ENCODE measurements at regions not wholly inside any gene's neighbourhood (a gene's known extent, or its start where the extent isn't known, plus 50 kb on each side); places are given as distances from the start of the nearest gene placed in this dataset.

DNA sequence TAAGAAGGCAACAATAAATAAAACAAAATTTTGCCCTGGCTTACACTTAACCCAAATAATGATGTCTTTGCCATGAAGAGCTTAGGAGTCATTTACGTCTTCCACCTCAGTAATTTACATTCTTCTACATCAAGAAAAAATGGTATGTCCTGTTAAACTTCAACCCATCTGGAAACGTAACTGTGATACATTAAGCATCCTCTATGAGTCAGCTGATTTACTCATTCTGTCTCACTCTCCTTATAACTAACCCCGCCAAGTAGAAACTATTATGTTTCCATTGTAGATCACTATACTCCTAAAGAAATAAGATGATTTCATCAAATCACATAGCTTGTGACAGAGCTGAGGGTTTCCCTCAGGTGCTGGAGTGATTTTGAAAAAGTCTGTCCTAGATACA lies 330.7 kb downstream of the CDC14C start:
- DNase-seq (ENCODE audit: low read depth) = peak; percentile 38

DNA sequence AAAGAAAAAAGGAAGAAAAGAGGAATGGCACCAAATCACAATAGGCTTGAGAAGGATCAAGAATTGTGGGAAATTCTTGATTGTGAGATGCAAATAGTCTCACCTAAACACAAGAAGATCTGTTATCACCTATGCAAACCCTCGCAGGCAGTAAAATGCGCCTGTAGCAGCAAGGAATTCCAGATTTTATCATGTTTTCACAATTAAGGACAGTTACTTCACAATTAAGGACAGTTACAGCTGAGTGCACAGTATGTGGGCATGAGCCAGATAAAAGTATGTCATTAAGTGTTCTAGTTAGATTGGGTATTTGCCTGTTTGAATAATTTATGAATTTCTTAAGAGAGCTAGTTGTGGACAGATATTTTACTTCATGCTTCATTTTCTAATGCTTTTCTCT lies 336.2 kb downstream of the CDC14C start:
- no peak for DNase-seq (ENCODE audit: low read depth)

DNA sequence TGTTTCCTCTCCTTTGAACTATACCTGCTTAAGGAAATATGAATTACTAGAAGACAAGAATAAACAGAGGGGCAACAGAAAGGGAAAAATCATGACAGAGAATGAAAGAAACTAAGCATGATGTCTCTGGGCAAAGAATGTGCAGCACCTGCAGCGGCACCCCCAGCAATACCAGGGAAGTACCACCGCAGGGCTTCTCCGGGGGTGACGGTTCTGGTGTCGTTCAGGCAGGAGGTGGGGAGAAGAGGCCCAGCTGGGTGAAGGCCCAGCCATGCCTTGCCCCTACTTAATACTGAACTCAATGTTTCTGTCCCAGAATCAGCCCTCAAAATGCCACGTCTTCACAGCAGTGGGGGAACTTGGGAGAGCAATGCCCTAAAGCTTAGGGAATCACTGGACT lies 337.6 kb downstream of the CDC14C start:
- DNase-seq (ENCODE audit: low read depth) = no peak

DNA sequence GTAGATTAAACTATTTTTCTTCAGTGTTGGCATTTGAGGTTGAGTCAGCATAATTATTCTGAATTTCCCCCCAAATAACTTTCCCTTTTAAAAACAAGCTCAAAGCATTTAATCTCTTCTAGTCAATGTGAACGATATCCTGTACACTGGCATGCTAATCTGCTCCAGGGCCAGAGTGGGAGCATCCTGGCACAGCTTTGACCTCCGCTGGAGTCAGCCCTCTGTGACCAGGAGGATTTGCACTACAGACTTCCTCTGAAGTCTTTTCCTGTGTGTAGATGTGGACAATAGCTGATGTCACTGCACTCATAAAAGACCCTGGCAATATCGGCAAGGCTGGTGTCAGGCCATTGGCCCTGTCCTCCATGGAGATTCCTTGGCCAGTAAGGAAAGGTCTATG lies 340.2 kb downstream of the CDC14C start:
- DNase-seq (ENCODE audit: low read depth) = no peak

DNA sequence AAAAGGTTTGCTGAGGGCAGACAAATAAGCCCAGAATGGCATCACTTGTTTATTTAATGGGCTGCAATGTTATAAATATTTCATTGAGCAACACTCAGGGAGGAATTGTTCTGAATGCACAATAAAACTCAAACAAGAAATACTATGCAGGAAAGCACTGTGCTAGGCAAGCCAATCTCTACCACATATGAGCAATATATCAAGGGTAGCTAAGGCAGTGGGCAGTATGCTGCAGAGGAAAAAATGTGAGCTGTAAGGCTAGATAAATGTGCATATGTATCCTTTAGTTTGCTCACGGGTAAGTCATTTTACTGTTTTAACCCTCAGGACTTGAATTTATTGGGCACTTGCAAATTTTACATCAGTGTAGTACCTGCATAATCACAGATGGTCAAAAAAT lies 349.6 kb downstream of the CDC14C start:
- no peak for DNase-seq (ENCODE audit: low read depth)

DNA sequence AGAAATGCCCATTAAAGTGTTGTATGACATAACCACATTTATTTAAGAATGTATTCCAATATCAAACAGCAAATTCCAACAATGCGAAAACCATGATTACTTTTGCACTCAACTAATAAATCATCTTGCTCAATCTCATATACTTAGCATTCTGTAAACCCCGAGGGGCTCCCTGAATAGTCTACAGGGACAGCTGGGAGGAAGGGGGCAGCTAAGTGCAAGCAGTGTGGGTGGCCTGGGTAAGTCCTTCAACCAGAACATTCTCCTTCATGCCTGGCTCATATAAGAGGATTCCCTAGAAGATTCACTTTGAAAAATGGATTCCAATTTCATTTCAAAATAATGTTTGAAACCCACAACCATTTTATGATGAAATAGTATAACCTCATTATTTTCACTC lies 355.5 kb downstream of the CDC14C start:
- no peak for DNase-seq (ENCODE audit: low read depth)

DNA sequence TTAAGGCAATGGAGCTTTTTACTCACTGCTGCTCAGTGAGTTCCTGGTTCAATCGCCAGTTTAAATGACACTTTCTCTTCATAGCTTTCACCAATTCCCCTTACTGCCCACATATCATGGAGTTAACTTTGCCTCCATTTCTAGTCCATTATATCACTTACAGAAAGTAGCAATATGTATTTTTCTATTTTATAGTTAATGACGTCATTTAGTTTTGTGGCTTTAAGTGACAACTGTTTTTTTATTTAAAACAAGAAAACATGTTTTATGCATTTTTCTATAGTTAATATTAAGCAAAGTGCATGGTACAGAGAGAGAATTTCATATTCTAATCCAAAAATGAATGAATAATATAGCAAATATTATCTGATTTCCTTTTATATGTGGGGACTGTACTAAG lies 363.3 kb downstream of the CDC14C start:
- no peak for DNase-seq (ENCODE audit: low read depth)

DNA sequence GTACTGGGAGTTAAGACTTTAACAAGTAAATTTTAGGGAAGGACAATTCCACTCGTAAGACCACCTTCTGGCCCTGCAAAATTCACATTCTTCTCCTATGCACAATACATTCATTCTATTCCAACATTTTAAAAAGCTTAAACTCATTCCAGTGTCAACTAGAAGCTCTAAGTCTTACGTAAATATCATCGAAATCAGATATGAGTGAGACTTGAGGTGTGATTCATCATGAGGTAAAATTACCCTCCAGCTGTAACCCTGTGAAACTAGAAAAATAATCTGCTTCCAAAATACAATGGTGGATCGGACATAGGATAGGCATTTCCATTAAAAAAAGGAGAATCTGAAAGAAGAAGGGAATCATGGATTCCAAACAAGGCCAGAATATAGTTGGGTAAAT lies 370.3 kb downstream of the CDC14C start:
- DNase-seq (ENCODE audit: low read depth) = peak; percentile 15

DNA sequence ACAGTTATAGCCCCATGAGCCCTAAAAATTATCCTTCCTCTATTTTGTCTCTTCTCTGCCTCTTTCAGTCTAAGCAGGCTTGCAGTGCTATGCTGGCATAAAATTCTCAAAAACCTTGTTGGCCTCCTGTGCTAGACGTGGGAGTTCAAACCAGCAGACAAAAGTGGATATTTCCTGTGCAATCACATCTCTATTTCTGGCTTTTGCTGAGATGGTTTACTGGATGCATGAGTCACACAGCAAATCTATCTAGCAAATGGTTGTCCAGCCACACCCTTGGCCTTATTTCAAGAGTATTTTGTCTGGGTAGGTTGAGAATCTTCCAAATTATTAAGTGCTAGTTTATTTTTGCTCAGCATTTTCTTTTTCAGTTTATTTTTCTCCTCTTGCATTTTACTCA lies 370.8 kb downstream of the CDC14C start:
- peak; percentile 47 for DNase-seq (ENCODE audit: low read depth)

DNA sequence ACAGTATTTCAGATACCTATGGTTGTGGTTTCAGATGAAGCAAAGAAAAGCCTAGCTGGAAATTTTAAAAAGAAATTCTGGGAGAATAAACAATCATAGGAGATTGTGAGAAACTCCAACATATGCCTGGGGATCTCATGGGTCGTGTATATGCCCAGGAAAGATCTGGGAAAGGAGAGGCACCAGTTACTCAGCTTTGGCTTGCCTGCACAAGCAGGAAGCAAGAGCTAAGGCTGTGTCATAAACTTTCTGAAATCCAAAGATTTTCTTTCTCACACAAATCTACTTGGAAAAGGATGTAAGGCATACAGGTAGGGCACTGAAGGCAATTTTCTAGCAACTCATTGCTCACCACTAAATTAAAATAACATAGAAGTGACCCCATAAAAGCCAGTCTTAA lies 373.6 kb downstream of the CDC14C start:
- no peak for DNase-seq (ENCODE audit: low read depth)

DNA sequence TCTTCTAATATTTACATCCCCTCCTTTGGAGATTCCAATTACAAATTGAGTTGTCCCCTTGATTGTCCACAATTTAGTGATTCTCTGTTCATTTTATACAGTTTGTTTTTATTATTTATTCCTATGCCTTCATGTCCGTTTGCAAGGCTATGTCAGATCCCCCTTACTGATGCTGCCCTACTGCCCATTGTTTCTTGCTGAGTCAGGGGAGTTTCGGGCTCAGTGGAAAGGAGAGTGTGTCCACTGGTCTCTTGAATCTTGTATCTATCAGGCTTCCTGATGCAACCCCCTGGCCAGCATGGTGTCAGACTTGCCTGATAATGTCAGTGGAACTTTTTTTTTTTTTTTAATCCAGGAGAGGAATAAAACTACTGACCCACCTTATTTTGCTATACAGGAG lies 384.4 kb downstream of the CDC14C start:
- no peak for DNase-seq (ENCODE audit: low read depth)

DNA sequence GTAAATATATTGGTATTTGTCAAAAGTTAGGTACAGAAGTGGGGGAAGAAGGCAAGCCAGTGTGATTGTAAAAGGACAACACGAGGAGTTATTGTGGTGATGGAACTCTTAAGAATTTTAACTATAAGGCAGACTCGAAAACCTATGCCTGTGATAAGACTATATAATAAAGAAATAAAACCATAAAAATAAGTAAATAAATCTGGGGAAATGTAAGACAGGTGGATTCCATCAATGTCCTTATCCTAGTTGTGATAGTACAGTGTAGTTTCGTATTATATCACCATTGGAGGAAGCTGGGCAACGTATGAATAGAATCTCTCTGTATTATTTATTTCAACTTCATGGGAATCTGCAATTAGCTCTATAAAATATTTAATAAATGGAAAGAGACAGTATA lies 395.7 kb downstream of the CDC14C start:
- DNase-seq (ENCODE audit: low read depth) = no peak

DNA sequence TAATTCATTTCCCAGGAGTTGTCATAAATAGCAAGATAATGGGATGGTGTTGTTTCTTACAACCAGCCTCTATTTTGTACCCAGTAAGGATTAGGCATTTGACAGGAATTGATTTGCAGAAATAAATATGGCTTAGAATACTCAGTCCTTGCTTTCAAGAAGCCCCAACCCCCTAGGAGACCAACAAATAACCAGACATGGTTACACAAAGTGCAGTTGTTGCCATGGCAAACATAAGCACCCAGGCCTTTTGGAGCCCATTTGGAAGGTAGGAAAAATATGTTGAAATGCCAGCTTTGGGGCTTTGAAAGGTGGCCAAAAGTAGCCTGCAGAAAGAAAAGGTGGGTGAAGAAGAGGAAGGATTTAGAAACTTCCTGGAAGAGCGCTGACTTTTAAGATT lies 397.5 kb downstream of the CDC14C start:
- DNase-seq (ENCODE audit: low read depth) = no peak

DNA sequence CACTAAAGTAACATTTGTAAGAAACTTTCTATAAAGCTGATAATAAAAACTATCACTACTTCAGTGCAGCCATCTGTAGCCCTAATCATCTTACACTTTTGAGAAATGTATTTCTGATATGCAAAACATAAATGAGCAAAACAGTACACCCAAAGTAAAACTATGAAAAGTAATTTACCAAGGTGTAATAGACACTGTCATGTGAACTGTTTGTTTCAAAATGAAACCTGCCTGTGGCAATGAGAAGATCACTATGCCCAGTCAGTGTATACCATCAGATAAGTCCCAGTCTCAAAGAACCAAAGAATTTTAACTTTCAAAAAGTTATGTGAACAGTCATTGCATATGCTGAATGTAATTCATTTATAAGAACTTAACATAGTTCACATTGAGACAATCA lies 398.1 kb downstream of the CDC14C start:
- DNase-seq (ENCODE audit: low read depth) = no peak

DNA sequence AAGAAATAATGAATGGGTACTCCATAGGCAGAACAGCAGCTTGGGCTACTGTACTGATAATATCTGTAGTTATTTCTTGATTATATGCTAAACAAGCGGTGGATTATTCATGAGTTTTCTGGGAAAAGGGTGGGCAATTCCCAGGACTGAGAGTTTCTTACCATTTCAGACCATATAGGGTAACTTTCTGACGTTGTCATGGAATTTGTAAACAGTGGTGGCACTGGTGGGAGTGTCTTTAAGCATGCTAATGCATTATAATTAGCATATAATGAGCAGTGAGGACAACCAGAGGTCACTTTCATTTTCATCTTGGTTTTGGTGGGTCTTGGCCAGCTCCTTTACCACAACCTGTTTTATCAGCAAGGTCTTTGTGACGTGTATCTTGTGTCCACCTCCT lies 399.7 kb downstream of the CDC14C start:
- DNase-seq (ENCODE audit: low read depth) = no peak

DNA sequence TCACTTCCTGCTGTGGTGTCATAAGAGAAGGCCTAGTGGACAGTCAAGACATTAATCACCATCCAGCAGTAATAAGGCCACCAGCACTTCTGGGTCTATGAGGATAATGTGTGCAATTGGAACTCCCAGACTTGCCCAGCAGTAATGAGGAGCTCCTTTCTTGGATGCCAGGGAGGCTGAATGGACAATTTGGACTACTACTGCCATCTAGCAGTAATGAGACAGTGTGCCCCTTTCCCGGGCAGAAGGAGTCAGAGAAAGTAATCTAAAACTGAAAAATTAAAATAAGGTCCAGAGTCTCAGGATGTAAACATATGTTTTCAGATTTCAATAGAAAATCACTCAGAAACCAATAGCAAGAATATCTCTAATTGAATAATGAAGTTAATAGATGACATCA lies 400.4 kb downstream of the CDC14C start:
- DNase-seq (ENCODE audit: low read depth) = peak; percentile 13

DNA sequence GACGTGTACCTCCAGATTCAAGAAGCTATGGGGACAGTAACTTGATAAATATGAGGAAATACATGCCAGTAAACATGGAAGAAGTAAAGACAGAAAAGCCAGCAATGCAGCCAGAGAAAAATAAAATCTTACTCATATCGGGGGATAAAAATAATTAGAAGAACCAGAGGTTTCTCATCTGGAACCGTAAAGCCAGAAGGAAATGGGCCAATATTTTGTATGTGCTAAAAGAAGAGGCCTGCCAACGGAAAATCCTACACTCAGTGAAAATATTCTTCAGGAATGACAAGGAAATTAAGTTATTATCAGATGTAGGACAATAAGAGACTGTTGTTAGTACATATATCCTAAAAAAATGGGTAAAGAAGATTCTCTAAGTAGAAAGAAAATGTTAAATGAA lies 401.2 kb downstream of the CDC14C start:
- DNase-seq (ENCODE audit: low read depth) = no peak

DNA sequence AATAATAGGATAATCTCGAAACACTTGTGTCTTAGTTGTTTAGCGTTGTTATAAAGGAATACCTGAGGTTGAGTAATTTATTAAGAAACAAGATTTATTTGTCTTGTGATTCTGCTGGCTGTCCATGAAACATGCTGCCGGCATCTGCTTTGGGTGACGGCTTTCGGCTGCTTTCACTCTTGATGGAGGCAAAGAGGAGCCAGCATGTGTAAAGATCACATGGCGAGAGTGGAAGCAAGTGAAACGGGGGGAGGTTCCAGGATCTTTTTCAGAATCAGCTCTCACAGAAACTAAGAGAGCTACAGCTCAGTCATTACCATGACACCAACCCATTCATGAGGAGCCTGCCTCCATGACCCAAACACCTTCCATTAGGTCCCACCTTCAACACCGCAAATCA lies 402.8 kb downstream of the CDC14C start:
- no peak for DNase-seq (ENCODE audit: low read depth)

DNA sequence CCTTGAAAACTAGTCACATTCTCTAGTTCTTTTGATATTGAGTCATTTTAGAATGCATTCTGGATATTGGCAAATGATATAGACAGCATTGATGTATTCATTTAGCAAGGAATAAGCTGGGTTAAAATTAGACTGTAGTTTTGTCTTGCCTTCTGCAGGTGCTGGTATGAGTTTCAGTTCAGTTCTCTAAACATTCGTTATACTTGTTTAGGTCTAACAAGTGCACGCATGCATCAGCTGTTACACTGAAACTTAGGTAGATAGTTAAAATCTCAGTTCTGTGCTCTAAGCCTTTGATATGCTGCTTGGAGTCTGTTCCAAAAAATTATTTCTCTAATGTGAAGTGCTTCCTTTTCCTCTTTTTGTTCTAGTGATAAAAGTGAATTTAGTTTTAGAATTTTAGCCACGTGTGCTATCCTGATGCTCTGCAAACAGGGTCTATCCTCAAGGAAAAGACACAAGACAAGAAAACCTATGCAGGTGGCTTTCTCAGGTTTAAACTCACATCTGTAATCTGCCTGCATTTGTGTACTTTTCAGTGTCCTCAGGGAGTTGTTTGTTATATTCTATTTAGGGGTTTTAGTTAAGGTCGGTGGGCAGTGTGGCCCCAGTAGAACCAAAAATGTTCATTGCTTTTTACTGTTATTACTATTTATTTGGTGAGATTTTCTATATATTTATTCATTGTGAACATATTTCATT lies 409.0 kb downstream of the CDC14C start:
- DNase-seq (ENCODE audit: low read depth) = no peak

DNA sequence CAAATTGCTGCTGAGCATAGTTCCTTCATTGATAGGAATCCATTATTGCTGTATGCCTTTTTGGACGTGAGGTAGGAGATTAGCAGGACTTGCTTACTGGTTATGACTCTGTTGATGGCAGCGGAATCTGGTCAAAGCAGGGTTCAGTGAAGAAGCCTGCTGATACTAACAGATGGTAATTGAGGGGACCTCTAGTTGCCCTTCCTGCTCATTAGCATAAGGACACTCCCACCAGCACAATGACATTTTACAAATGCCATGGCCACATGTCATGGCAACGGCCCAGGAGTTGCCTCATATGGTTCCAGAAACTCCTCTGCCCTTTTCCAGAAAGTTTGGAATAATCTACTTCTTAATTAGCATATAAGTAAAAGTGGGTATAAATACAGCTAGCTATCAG lies 417.5 kb downstream of the CDC14C start:
- no peak for DNase-seq (ENCODE audit: low read depth)

DNA sequence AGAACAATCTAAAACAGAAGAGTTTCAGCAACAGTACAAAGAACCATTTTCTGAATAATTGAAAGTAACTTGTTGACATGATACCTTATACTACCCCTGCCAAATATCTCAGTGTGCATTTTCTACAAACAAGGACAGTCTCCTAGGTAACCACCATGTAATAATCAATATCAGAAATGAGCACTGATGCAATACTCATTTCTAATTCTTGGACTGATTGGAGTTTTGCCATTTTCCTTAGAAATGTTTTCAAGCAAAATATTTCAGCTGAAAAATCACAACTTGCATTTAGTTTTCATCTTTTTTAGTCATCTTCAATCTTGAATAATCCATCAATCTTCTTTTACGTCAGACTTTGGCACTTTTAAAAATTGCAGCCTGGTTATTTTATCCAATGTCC lies 420.2 kb downstream of the CDC14C start:
- DNase-seq (ENCODE audit: low read depth) = no peak

DNA sequence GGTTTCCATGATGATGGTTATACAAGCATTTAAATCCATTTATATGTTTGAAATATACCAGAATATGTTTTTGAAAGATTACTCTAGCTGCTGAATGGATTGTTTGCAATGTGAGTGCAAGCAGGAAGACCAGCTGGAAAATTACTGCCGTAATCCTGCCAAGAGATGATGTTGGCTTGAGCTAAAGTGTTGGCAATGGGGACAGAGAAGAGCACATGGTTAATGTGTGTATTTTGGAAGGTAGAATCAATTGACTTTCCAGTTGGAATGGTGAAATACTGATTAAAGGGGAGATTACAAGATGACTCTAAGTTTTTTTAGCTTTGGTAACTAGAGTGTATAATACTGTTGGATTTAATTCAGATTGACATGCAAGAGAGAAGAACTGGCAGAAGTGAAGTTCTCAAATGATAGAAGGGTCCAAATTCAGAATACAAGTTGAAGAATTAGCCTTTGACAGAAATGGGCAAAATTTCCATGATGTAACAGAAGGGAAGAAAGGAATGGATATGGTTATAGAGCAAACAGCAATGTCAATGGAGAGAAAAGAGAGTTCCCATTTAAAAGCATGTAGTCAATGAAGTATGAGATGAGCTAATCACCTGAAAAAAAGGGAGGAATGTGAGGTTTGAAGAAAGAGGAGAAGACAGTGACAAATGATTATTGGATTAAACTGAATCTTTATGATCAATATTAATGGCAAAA lies 422.0 kb downstream of the CDC14C start:
- no peak for DNase-seq (ENCODE audit: low read depth)

DNA sequence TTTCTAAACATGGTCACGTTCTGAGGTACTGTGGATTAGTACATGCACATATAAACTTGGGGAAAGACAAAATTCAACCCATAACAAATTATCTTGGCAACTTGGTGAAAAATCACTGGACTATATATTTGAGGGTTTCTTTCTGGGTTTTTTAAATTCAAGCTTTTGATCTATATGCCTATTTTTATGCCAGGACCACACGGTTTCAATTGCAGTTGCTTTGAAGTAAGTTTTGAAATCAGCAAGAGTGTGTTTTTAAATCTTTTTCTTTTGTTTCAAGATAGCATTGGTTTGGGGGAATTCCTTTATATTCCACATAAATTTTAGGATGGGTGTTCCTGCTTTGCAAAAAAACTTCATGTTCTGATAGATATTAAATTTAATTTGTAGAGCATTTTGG lies 406.4 kb upstream of the VWC2 start:
- DNase-seq (ENCODE audit: low read depth) = no peak

DNA sequence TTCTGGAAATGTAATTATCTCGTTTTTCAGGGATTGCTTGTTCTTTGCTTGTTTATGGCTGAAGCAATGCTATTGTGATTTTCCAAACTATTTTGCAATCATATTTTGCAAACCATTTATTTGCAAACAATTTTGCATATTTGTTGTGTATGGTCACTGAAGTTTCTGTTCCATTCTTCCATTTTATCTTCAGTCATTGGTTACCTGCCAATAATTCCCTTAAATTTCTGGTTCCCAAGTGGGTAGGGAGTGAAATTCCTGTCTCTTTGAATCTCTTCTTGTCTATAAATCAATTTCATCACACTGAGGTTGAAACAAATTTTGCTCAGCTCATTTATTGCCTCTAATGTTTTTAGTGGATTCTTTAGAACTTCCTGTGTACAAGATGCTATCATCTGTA lies 401.7 kb upstream of the VWC2 start:
- DNase-seq (ENCODE audit: low read depth) = no peak
